COLO668 (cell line): ENCODE measurements at regions not wholly inside any gene's neighbourhood (a gene's known extent, or its start where the extent isn't known, plus 50 kb on each side); places are given as distances from the start of the nearest gene placed in this dataset.

Experiments
- DNase-seq: peaks from one replicate; lab custom pipeline; 2025; ENCODE audit not compliant: unreplicated experiment; lab: John Stamatoyannopoulos, UW

DNA sequence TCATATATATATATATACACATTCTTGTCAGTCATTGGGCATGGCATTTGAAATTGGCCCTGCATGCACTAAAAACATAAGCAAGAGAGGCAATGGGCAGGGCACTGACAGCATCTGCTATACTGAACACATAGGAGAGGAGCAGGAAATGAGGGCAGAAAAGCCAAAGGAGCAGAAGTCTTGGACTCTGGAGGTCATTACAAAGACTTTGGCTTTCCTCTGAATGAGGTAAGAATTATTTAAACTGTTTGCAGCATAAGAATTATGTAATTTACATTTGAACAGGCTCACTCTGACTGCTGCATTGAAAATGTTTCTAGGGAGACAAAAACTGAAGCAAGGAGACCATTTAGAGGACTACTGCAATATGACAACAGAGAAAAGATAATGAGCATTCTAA is 396.5 kb downstream of the PRDM5 start:
- DNase-seq, result no peak

GRCh38 chr4:120525106-120525505 is 397.4 kb downstream of the PRDM5 start:
- DNase-seq, result no peak

DNA sequence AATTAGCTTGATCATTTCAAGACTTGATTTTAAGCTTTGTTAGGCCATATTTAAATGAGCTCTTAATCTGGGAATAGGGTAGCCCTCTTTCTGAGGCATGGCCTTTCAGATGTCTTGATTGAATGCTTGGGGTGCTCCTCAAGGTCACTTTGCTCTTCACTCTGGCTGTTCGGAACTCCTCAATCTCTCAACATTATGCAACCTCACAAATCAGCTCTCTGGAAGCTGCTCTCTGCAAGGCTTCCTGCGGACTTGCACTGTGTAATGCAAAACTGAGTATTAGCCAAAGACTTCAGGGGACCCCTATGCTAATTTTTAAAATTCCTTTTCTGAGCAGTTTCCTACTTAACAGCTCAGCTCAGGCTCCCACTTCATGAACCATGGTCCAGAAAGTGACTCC is 398.3 kb downstream of the PRDM5 start:
- DNase-seq, result no peak

GRCh38 chr4:120520761-120521160 is 401.8 kb downstream of the PRDM5 start:
- DNase-seq, result no peak

- DNase-seq, result no peak
These were observed 404.6 kb downstream of the PRDM5 start for GRCh38 chr4:120517966-120518365.

GRCh38 chr4:120509719-120510118 is 412.8 kb downstream of the PRDM5 start:
- no peak for DNase-seq

GRCh38 chr4:120509222-120509621 is 413.3 kb downstream of the PRDM5 start:
- DNase-seq, result no peak

DNA sequence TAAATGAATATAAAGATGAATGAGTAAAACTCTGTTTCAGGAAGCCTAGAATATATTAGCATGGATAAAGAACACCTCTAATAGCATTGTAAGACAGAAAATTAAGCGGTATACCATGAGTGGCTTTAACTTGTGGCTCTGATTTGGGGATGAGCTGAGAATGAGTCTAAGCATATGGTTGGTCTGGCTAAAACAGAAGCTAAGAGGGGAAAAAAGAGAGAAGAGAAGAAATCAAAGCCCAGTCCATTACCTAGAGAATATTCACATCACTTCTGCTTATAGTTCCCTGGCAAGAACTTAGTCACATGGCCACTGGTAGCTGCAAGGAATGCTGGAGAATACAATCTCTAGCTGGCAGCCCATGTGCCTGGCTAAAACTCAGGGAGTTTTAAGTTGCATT is 414.5 kb downstream of the PRDM5 start:
- no peak for DNase-seq

DNA sequence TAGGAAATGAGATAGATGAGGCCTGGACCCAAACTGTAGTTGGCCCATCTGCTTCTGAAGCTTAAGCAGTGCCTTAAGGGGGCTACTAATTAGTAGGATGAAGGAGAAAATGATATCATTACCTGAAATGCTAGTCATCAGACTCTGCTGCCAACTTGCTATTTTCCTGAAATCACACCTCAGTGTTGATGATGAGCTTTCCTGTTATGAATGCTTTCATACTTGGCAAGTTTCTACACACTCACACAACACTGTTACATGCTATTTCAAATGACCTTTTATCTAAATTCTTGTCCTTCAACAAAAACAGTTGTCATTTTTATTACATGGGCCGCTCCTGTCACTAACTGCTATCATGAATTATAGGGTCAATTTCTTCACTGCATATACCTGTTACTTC is 416.0 kb downstream of the PRDM5 start:
- no peak for DNase-seq

- DNase-seq, result no peak
These were observed 423.8 kb downstream of the PRDM5 start for GRCh38 chr4:120498678-120499077.

- no peak for DNase-seq
These were observed 424.8 kb upstream of the MAD2L1 start for GRCh38 chr4:120491481-120491880.

- DNase-seq, result no peak
These were observed 415.1 kb upstream of the MAD2L1 start for GRCh38 chr4:120481756-120482155.

DNA sequence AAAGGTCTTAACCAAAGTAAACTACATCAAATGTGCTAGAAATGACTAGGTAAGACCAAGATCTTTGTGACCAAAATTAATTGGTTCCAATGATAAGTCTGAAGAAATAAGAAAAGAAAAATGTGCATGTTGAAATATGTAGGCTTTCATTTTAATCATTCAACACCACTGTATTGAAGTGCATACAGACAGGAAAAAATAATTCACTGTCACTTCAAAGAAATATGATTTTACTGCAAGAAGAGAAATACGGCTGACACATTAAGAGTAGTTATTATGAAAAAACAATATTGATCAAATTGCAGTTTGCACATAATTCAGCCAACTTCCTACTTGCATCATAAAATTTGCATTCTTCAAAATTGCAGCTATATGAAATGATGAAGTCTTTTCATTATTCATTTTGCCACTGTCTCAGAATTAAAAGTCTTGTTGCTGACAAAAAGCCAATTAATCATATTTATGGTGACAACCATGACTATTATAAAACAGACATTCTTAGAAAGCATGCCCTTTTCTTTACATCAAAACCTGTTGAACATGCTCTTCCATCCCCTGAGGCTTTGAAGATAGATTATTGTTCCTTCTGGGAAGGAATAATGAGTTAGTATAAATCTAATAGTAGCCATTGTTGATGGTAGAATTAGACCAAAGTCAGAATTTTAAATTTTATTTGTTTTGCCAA is 405.9 kb upstream of the MAD2L1 start:
- no peak for DNase-seq

DNA sequence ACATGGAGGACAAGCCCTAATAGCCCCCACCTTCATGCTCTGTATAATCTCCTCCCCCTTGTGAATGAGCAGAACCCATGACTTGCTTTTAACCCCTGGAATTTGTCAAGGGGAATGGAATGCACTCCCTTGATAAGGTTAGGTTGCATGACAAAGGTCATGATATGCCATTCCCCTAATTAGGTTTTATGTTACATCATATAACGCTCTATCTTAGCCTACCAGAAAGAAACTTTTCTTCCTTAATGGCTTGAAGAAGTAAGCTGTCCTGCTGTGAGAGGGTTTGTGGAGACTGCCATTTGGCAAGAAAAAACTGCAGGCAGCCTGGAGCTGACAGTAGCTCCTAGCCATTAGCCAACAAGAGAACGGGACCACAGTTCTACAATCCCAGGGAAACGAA is 399.8 kb upstream of the MAD2L1 start:
- no peak for DNase-seq

GRCh38 chr4:120454788-120455187 is 388.1 kb upstream of the MAD2L1 start:
- DNase-seq, result no peak

DNA sequence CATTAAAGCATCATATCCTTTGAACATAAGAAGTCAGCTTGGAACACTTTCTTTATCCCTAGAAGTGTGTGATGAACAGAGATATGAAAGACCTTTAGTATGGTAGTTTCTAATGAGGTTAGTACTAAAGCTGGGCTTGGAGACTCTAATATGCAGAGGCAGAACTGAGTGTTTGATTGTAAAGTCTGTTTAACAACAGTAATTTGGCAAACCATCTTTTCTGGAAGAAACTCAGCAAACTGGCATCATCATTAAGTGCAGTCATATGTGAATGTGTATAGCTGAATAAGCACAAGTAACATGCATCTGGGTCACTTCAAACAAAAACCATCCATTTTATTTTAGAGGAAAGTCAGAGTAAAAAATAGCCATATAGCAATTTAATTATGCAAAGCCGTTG is 385.9 kb upstream of the MAD2L1 start:
- DNase-seq, result no peak

- DNase-seq, result no peak
These were observed 385.4 kb upstream of the MAD2L1 start for GRCh38 chr4:120452001-120452400.

- no peak for DNase-seq
These were observed 381.1 kb upstream of the MAD2L1 start for GRCh38 chr4:120447774-120448173.

DNA sequence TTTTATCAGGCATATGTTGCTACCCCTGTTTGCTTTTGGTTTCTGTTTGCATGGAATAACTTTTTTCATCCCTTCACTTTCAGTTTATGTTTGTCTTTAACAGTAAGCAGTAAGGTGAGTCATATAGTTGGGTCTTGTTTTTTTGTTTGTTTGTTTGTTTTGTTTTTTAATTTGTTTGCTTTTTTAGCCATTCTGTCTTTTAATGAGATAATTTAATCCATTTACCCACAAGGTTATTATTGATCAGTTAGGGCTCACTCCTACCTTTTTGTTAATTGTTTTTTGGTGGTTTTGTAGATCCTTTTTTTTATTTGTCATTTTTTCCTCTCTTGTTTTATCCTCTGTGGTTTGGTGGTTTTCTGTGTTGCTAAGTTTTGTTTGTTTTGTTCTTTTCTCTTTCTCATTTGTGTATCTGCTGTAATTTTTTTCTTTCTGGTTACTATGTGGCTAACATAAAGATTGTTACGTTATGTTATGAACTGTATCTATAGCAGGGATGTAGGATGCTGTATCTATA is 379.5 kb upstream of the MAD2L1 start:
- no peak for DNase-seq

DNA sequence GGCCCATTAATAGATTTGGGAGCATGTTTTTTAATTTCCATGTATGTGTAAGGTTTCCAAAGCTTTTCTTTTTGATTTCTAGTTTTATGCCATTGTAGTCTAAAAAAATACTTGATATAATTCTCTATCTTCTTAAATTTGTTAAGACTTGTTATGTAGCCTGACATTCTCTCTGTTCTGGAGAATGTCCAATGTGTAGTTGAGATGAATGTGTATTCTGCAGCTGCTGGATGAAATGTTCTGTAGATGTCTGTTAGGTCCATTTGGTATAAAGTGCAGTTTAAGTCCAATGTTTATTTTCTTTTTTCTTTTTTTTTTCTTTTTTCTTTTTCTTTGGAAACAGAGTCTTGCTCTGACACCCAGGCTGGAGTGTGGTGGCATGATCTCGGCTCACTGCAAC is 378.5 kb upstream of the MAD2L1 start:
- DNase-seq, result no peak

- DNase-seq, result no peak
These were observed 376.5 kb upstream of the MAD2L1 start for GRCh38 chr4:120443116-120443515.

DNA sequence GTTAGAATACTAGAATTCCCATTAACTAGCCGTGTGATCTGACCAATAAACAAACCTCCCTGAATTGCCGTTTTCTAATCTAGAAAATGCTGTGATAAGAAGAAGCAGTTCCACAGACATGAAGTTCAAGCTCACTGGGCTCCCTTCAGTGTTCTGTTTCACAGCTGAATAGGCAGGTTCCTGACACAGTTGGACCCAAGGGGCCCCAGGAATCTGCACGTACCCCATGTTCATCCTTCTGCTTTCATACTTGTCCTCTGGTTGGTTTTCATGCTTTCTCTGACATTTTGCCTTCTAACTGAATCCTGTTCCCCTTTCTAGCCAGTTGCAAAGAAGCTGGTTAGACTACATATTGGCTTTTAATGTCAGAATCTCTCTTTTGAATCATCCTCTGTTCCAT is 374.1 kb upstream of the MAD2L1 start:
- no peak for DNase-seq

GRCh38 chr4:120435179-120435578 is 368.5 kb upstream of the MAD2L1 start:
- no peak for DNase-seq
